ENCODE measurements at regions not wholly inside any gene's neighbourhood (a gene's known extent, or its start where the extent isn't known, plus 50 kb on each side); places are given as distances from the start of the nearest gene placed in this dataset.

GRCh38 chr1:239011382-239011781 lies 375.0 kb upstream of the CHRM3 start:
- no peaks in the 10 kb centered on the region for H3K36me3 ChIP-seq (replicated peaks in 1 of 2)
- no peaks in the 10 kb centered on the region for H3K27me3 ChIP-seq
- 44 to 77% (median 56%) methylated on average over 1 of the region's 1 CpG for WGBS, 4 donors
- H3K9me3 ChIP-seq (replicated peaks in 1 of 3): no peaks in the 10 kb centered on the region
- no peaks in the 10 kb centered on the region for H3K4me1 ChIP-seq (replicated peaks in 1 of 2)
- no peak overlapping the region for H3K27ac ChIP-seq
- no peak for TF ChIP-seq CTCF (IDR thresholded peaks at IDR 0.05)
- TF ChIP-seq POLR2A (IDR thresholded peaks at IDR 0.05): no peak
- H3K4me3 ChIP-seq: no peak overlapping the region
- DNase-seq: no peak
- intact Hi-C loops (cut with DNase I): no loop called here

DNA sequence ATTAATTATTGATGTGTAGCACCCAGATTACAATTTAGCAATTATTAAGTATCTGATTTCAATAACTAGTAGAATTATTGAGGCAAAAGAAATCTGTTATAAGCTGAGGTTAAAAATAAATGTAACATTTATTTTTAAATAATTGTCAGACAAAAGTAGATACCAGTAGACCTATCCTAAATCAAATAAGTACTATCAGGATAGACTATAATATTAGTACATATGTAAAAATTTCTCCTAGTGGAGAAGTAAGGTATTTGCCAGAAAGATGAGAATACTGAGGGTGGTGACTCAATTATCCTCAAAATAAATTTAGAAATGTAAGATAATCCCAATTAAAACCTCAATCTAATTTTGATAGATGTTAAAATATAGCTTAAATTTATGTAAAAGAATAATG lies 377.8 kb upstream of the CHRM3 start:
- H3K9me3 ChIP-seq (replicated peaks in 1 of 3): no peaks in the 10 kb centered on the region
- H3K27ac ChIP-seq: no peak overlapping the region
- H3K4me3 ChIP-seq: no peak overlapping the region
- no peaks in the 10 kb centered on the region for H3K4me1 ChIP-seq (replicated peaks in 1 of 2)
- TF ChIP-seq POLR2A (IDR thresholded peaks at IDR 0.05): no peak
- TF ChIP-seq CTCF (IDR thresholded peaks at IDR 0.05): no peak
- intact Hi-C loops (cut with DNase I): no loop called here
- no peak for DNase-seq
- no peaks in the 10 kb centered on the region for H3K36me3 ChIP-seq (replicated peaks in 1 of 2)
- H3K27me3 ChIP-seq: no peaks in the 10 kb centered on the region

- no peak overlapping the region for H3K27ac ChIP-seq
- TF ChIP-seq POLR2A (IDR thresholded peaks at IDR 0.05): no peak
- no peak for TF ChIP-seq CTCF (IDR thresholded peaks at IDR 0.05)
- H3K27me3 ChIP-seq: no peaks in the 10 kb centered on the region
- H3K4me1 ChIP-seq (replicated peaks in 1 of 2): no peaks in the 10 kb centered on the region
- intact Hi-C loops (cut with DNase I): no loop called here
- no peaks in the 10 kb centered on the region for H3K36me3 ChIP-seq (replicated peaks in 1 of 2)
- WGBS, 4 donors: 58 to 65% (median 60%) methylated on average over 4 of the region's 4 CpGs
- H3K4me3 ChIP-seq: no peak overlapping the region
- no peak for DNase-seq
- no peaks in the 10 kb centered on the region for H3K9me3 ChIP-seq (replicated peaks in 1 of 3)
Measured at GRCh38 chr1:239006276-239006675, 380.1 kb upstream of the CHRM3 start.

- H3K4me3 ChIP-seq: no peak overlapping the region
- intact Hi-C loops (cut with DNase I): no loop called here
- H3K4me1 ChIP-seq (replicated peaks in 1 of 2): no peaks in the 10 kb centered on the region
- 64 to 73% (median 70%) methylated on average over 4 of the region's 4 CpGs for WGBS, 4 donors
- H3K9me3 ChIP-seq (replicated peaks in 1 of 3): no peaks in the 10 kb centered on the region
- DNase-seq: no peak
- H3K27ac ChIP-seq: no peak overlapping the region
- H3K36me3 ChIP-seq (replicated peaks in 1 of 2): no peaks in the 10 kb centered on the region
- no peaks in the 10 kb centered on the region for H3K27me3 ChIP-seq
- no peak for TF ChIP-seq CTCF (IDR thresholded peaks at IDR 0.05)
- TF ChIP-seq POLR2A (IDR thresholded peaks at IDR 0.05): no peak
Measured at GRCh38 chr1:238999944-239000343, 386.4 kb upstream of the CHRM3 start.

Data from adrenal gland (tissue), 9 donors.